GM12874 (cell line): ENCODE measurements at regions not wholly inside any gene's neighbourhood (a gene's known extent, or its start where the extent isn't known, plus 50 kb on each side); places are given as distances from the start of the nearest gene placed in this dataset.

Experiments
- CTCF ChIP-seq: IDR thresholded peaks from 2 replicates; pipeline ENCODE4 v1.5.1; 2011; ENCODE audit warnings: low read depth, mild to moderate bottlenecking, control low read depth, low read length, moderate library complexity; ENCODE audit not compliant: insufficient read depth

DNA sequence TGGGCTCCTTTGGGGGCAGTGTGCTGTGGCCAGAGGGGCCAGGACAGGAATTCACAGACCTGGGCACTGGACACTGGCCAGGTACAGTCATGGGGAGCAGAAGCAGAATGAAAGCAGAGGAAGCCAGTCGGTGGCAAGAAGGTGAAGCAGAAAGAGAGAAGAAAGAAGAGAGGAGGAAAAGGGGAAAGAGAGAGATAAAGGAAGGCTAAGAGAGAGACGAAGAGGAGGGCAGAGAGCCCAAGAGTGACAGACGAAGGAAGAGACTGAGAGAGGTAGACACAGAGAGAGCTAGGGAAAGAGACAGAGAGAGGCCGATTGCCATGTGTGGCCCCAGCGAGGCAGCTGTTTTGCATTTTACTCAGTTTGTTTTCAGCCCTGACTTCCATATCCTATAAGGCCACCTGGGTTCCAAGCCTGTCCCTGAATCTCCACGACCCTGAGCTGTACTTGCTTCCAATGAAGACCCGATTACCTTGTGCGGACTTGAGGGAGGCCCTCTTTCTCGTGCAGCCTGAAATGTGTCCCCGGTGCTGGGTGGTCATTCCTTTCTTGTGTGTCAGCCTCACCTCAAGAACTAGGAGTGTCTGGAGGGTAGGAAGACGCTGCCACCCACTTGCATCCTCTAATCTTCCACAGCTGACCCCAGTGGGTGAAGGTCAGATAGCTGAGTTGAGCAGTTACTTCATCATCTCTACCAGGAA is 73.9 kb downstream of the LSM3 start:
- no peak for TF ChIP-seq CTCF

DNA sequence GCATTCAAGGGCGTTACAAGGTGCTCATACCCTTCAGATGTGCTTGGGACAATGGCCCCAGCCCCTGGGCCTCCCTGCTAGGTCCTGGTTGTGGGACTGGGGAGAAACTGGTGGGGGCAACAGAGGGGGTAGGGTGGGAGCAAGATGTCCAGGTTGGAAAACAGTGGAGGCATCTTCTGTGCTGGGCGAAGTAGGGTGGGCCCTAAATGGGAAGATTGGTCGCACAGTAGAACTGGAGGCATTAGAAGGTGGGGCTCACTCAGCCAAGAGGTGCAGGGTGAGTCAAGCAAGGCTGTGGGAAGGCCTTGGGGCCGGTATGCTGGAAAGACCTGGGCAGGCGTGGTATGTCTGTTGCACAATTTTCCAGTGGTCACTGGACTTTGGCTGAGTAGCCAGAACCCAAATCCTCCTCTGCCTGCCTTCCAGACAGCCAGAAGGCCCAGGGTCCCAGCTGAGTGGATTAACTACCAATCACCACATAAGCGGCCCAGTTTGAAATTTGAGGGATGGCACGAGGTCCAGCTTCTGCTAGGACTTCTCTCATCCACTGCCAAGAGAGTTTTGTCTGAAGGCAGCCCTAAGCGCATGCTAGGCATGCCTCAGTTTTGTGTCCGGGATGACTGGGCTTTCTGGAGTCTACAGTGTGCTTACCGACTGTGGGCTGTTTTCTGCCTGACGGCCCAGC is 74.5 kb downstream of the LSM3 start:
- no peak for TF ChIP-seq CTCF

DNA sequence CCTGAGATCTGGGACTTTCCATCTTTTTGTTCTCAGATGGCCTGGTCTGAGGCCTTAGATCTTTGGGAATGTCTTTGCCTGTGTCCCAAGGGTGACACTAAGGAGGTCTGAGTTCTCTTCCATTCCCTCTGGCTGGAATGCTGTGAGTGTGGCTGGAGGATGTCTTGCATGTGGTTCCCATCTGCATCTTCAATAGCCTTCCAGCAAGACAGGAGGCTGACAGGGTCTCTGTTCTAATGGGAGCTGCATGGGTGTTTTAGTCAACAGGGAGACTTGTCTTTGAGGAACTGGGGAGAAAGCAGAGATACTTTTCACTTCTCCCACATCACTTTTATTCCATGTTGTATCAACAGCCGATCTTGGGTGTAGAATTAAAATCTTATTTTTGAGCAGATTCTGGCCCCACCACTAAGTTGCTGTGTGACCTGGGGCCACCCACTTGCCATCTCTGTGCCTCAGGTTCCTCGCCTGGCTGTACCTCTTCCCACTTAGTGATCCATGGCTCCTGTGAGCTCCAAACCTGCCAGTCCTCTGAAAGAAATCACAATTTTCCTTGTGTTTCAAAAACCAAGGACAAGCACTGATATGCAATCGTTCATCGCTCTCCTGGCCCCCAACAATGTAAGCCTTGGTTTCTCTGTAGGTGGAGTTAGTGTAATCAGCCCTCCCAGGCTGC is 75.2 kb downstream of the LSM3 start:
- no peak for TF ChIP-seq CTCF

DNA sequence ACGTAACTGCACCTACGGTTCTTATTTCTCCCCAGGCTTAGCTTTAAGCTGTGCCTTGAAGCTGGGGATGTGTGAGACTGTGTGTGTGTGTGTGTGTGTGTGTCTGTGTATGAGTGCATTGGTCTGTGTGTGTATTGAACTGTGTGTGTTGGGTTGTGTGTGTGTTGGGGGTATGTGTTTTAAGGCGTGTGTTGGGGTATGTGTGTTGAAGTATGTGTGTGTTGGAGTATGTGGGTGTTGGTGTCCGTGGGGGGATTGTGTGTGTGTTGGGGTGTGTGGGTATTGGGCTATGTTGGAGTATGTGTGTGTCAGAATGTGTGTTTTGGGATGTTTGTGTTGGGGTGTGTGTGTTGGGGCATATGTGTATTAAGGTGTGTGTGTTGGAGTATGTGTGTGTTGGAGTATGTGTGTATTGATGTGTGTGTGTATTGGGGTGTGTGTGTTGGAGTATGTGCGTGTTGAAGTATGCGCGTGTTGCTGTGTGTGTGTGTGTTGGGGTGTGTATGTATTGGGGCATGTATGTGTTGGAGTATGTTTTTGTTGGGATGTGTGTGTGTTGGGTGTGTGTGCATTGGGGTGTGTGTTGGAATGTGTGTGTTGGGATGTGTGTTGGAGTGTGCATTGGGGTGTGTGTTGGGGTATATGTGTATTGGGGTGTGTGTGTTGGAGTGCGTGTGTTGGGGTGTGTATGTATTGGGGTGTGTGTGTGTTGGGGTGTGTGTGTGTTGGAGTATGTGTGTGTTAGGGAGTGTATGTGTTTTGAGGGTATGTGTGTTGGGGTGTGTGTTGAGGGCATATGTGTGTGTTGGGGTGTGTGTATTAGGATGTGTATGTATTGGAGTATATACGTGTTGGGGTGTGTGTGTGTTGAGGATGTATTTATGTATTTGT is 76.4 kb downstream of the LSM3 start:
- TF ChIP-seq CTCF = no peak

DNA sequence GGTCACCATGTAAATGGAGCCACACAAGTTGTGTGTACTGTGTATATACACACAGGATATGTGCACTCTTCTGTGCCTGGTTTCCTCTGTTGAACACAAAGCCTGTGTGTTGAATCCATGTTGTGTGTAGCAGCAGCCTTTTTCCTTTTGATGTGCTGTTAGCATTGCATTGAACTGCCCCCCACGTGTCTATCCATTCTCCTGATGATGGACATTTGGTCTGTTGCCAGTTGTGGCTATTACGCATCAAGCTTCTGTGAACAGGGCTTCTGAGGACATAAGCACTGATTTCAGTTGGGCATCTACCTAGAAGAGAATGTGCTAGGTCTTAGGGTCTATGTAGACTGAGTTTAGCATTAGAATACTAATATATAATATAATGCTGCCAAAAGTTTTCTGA is 77.4 kb downstream of the LSM3 start:
- TF ChIP-seq CTCF = no peak

DNA sequence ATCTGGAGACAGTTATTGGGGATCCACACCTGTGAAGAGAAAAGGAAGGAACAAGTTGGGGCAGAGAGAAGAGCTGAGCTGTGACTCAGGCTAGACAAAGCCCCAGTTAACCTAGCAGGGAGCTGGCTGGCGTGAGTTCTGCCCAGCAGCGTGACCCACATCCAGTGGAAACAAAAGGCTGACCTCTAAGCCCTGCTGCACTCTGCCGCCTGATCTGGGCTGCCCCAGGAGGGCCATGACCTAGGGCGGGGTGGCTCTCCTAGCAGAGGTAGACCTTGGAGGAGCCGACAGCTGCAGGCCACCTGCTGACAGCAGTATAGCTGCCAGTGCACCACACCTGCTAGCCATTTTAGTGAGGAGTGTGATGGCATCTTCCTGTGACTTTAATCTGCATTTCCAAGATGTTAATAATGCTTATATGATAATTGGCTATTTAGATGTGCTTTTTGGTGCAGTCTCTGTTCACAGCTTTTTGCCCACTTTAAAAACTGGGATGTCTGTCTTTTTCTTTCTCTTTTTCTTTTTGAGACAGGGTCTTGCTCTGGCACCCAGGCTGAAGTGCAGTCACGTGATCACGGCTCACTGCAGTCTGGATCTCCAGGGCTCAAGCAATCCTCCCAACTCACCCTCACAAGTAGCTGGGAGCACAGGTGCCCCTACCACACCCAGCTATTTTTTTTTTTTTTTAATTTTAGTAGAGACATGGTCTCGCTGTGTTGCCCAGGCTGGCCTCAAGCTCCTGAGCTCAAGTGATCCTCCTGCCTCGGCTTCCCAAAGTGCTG is 78.1 kb downstream of the LSM3 start:
- no peak for TF ChIP-seq CTCF
